ENCODE measurements at regions not wholly inside any gene's neighbourhood (a gene's known extent, or its start where the extent isn't known, plus 50 kb on each side); places are given as distances from the start of the nearest gene placed in this dataset.
"Not testable (repeated sequence)": the region's sequence is repeated elsewhere in the genome, so short reads cannot be mapped to it uniquely, and the experiment has no call there.

GRCh38 chr3:125779276-125779675, 184.0 kb upstream of the OSBPL11 start:
- H3K27ac Mint-ChIP-seq (ENCODE audit: unreplicated experiment); DNase-seq; CTCF ChIA-PET; BruUV-seq (replicated peaks); intact Hi-C loops (cut with micrococcal nuclease; ENCODE audit: unreplicated experiment); H3K4me3 Mint-ChIP-seq (ENCODE audit: low read depth, unreplicated experiment); H3K4me1 Mint-ChIP-seq (ENCODE audit: low read depth, unreplicated experiment); H3K36me3 Mint-ChIP-seq (ENCODE audit: insufficient read depth, unreplicated experiment); H3K9me3 Mint-ChIP-seq (ENCODE audit: low read depth, unreplicated experiment): not testable (repeated sequence)
- peaks cover 35% of the 10 kb centered on the region for H3K27me3 Mint-ChIP-seq (ENCODE audit: unreplicated experiment)

GRCh38 chr3:125779918-125780317, 184.6 kb upstream of the OSBPL11 start:
- H3K27ac Mint-ChIP-seq (ENCODE audit: unreplicated experiment); BruUV-seq (replicated peaks); CTCF ChIA-PET; H3K4me1 Mint-ChIP-seq (ENCODE audit: low read depth, unreplicated experiment); intact Hi-C loops (cut with micrococcal nuclease; ENCODE audit: unreplicated experiment); H3K4me3 Mint-ChIP-seq (ENCODE audit: low read depth, unreplicated experiment); H3K9me3 Mint-ChIP-seq (ENCODE audit: low read depth, unreplicated experiment); DNase-seq; H3K36me3 Mint-ChIP-seq (ENCODE audit: insufficient read depth, unreplicated experiment): not testable (repeated sequence)
- peaks cover 35% of the 10 kb centered on the region for H3K27me3 Mint-ChIP-seq (ENCODE audit: unreplicated experiment)

DNA sequence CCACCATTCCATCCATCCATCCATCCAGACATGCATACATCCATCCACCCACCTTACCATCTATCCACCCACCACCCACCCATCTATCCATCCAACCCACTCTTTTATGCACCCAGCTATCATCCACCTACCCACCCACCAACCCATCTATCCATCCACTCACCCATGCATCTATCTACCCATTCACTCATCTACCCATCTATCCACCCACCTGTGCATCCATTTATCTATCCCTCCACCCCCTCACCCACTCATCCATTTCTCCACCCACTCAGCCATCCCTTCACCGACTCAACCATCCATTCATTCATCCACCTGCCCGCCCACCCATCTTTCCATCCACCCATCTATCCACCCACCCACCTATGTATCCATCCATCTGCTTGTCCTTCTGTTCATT, 186.4 kb upstream of the OSBPL11 start:
- DNase-seq; intact Hi-C loops (cut with micrococcal nuclease; ENCODE audit: unreplicated experiment); CTCF ChIA-PET; H3K36me3 Mint-ChIP-seq (ENCODE audit: insufficient read depth, unreplicated experiment); H3K9me3 Mint-ChIP-seq (ENCODE audit: low read depth, unreplicated experiment); BruUV-seq (replicated peaks); H3K4me1 Mint-ChIP-seq (ENCODE audit: low read depth, unreplicated experiment); H3K4me3 Mint-ChIP-seq (ENCODE audit: low read depth, unreplicated experiment); H3K27ac Mint-ChIP-seq (ENCODE audit: unreplicated experiment): not testable (repeated sequence)
- H3K27me3 Mint-ChIP-seq (ENCODE audit: unreplicated experiment) = peaks cover 24% of the 10 kb centered on the region

DNA sequence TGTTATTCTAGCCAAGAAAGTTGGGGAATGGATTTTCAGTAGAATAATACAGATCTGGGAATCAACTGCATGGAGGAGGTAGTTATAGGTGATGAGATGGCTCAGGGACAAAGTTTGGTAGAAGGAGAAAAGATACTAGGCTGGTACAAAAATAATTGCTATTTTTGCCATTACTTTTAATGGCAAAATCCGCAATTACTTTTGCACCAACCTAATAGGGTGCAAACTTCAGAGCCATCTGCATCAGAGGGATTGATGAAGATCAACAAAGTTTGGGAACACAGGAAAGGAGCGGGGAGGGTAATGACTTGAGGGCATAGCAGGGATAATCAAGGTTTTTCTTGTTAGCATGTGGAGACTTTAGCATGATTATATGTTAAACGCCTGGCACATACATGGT, 178.7 kb upstream of the ROPN1B start:
- H3K36me3 Mint-ChIP-seq (ENCODE audit: insufficient read depth, unreplicated experiment); H3K9me3 Mint-ChIP-seq (ENCODE audit: low read depth, unreplicated experiment); DNase-seq; H3K4me1 Mint-ChIP-seq (ENCODE audit: low read depth, unreplicated experiment); H3K4me3 Mint-ChIP-seq (ENCODE audit: low read depth, unreplicated experiment); CTCF ChIA-PET; BruUV-seq (replicated peaks); H3K27ac Mint-ChIP-seq (ENCODE audit: unreplicated experiment); intact Hi-C loops (cut with micrococcal nuclease; ENCODE audit: unreplicated experiment): not testable (repeated sequence)
- H3K27me3 Mint-ChIP-seq (ENCODE audit: unreplicated experiment) = peaks cover 62% of the 10 kb centered on the region

GRCh38 chr3:125791021-125791420, 178.0 kb upstream of the ROPN1B start:
- DNase-seq; H3K36me3 Mint-ChIP-seq (ENCODE audit: insufficient read depth, unreplicated experiment); H3K4me3 Mint-ChIP-seq (ENCODE audit: low read depth, unreplicated experiment); H3K4me1 Mint-ChIP-seq (ENCODE audit: low read depth, unreplicated experiment); H3K9me3 Mint-ChIP-seq (ENCODE audit: low read depth, unreplicated experiment); CTCF ChIA-PET; BruUV-seq (replicated peaks); intact Hi-C loops (cut with micrococcal nuclease; ENCODE audit: unreplicated experiment); H3K27ac Mint-ChIP-seq (ENCODE audit: unreplicated experiment): not testable (repeated sequence)
- H3K27me3 Mint-ChIP-seq (ENCODE audit: unreplicated experiment) = peaks cover 62% of the 10 kb centered on the region

DNA sequence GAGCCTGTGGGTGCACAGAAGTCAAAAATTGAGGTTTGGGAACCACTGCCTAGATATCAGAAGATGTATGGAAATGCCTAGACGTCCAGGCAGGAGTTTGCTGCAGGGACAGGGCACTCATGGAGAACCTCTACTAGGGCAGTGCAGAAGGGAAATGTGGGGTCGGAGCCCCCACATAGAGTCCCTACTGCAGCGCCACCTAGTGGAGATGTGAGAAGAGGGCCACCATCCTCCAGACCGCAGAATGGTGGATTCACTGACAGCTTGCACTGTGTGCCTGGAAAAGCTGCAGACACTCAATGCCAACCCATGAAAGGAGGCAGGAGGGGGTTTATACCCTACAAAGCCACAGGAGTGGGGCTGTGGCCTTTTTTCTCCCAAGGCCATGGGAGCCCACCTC, 159.0 kb upstream of the ROPN1B start:
- DNase-seq; H3K36me3 Mint-ChIP-seq (ENCODE audit: insufficient read depth, unreplicated experiment); H3K4me1 Mint-ChIP-seq (ENCODE audit: low read depth, unreplicated experiment); CTCF ChIA-PET; BruUV-seq (replicated peaks); H3K4me3 Mint-ChIP-seq (ENCODE audit: low read depth, unreplicated experiment); H3K27ac Mint-ChIP-seq (ENCODE audit: unreplicated experiment); H3K27me3 Mint-ChIP-seq (ENCODE audit: unreplicated experiment); intact Hi-C loops (cut with micrococcal nuclease; ENCODE audit: unreplicated experiment): not testable (repeated sequence)
- H3K9me3 Mint-ChIP-seq (ENCODE audit: low read depth, unreplicated experiment) = peaks cover 28% of the 10 kb centered on the region
- TF ChIP-seq, protein P1, sequence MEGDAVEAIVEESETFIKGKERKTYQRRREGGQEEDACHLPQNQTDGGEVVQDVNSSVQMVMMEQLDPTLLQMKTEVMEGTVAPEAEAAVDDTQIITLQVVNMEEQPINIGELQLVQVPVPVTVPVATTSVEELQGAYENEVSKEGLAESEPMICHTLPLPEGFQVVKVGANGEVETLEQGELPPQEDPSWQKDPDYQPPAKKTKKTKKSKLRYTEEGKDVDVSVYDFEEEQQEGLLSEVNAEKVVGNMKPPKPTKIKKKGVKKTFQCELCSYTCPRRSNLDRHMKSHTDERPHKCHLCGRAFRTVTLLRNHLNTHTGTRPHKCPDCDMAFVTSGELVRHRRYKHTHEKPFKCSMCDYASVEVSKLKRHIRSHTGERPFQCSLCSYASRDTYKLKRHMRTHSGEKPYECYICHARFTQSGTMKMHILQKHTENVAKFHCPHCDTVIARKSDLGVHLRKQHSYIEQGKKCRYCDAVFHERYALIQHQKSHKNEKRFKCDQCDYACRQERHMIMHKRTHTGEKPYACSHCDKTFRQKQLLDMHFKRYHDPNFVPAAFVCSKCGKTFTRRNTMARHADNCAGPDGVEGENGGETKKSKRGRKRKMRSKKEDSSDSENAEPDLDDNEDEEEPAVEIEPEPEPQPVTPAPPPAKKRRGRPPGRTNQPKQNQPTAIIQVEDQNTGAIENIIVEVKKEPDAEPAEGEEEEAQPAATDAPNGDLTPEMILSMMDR (IDR thresholded peaks at IDR 0.05; ENCODE audit: unreplicated experiment) = peak; percentile 20

- H3K27ac Mint-ChIP-seq (ENCODE audit: unreplicated experiment); H3K4me3 Mint-ChIP-seq (ENCODE audit: low read depth, unreplicated experiment); H3K4me1 Mint-ChIP-seq (ENCODE audit: low read depth, unreplicated experiment); CTCF ChIA-PET; H3K36me3 Mint-ChIP-seq (ENCODE audit: insufficient read depth, unreplicated experiment); intact Hi-C loops (cut with micrococcal nuclease; ENCODE audit: unreplicated experiment); H3K9me3 Mint-ChIP-seq (ENCODE audit: low read depth, unreplicated experiment); BruUV-seq (replicated peaks); H3K27me3 Mint-ChIP-seq (ENCODE audit: unreplicated experiment): not testable (repeated sequence)
- peak; percentile 48 for DNase-seq
These were observed 146.8 kb upstream of the ROPN1B start for GRCh38 chr3:125822175-125822574.

DNA sequence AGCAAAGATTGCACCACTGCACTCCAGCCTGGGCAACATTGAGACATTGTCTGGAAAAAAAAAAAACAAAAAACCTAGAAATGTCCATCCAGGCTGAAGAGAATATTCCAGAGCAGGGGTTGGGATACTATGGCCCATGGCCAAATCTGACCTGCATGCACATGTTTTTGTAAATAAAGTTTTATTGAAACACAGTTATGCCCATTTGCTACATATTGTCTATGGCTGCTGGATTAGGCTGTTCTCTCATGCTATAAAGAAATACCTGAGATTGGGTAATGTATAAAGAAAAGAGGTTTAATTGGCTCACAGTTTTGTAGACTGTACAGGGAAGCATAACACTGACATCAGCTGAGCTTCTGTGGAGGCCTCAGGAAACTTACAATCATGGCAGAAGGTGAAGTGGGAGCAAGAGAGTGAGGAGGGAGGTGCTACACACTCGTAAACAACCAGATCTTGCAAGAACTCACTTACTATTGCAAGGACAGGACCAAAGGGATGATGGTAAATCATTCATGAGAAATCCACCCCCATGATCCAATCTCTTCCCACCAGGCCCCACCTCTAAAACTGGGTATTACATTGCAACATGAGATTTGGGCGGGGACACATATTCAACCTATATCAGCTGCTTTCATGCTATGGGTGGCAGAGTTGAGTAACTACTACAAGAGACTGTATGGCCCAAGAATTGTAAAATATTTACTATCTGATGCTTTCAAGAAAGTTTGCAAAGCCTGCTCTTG, 137.8 kb upstream of the ROPN1B start:
- H3K9me3 Mint-ChIP-seq (ENCODE audit: low read depth, unreplicated experiment); DNase-seq; H3K4me1 Mint-ChIP-seq (ENCODE audit: low read depth, unreplicated experiment); H3K27ac Mint-ChIP-seq (ENCODE audit: unreplicated experiment); CTCF ChIA-PET; BruUV-seq (replicated peaks); H3K36me3 Mint-ChIP-seq (ENCODE audit: insufficient read depth, unreplicated experiment); intact Hi-C loops (cut with micrococcal nuclease; ENCODE audit: unreplicated experiment); H3K4me3 Mint-ChIP-seq (ENCODE audit: low read depth, unreplicated experiment): not testable (repeated sequence)
- H3K27me3 Mint-ChIP-seq (ENCODE audit: unreplicated experiment) = peaks cover 37% of the 10 kb centered on the region

- intact Hi-C loops (cut with micrococcal nuclease; ENCODE audit: unreplicated experiment); H3K27ac Mint-ChIP-seq (ENCODE audit: unreplicated experiment); H3K4me3 Mint-ChIP-seq (ENCODE audit: low read depth, unreplicated experiment); DNase-seq; H3K4me1 Mint-ChIP-seq (ENCODE audit: low read depth, unreplicated experiment); BruUV-seq (replicated peaks); H3K36me3 Mint-ChIP-seq (ENCODE audit: insufficient read depth, unreplicated experiment); CTCF ChIA-PET; H3K9me3 Mint-ChIP-seq (ENCODE audit: low read depth, unreplicated experiment): not testable (repeated sequence)
- H3K27me3 Mint-ChIP-seq (ENCODE audit: unreplicated experiment) = peaks cover 28% of the 10 kb centered on the region
These were observed 133.4 kb upstream of the ROPN1B start for GRCh38 chr3:125835562-125835961.
